ENCODE measurements at regions not wholly inside any gene's neighbourhood (a gene's known extent, or its start where the extent isn't known, plus 50 kb on each side); places are given as distances from the start of the nearest gene placed in this dataset.

GRCh38 chr11:45344028-45344427 is 57.9 kb upstream of the SYT13 start:
- no peak for TF ChIP-seq CTCF (IDR thresholded peaks at IDR 0.05; ENCODE audit: low read depth, low read length)
- no peak for TF ChIP-seq EZH2phosphoT487 (IDR thresholded peaks at IDR 0.05; ENCODE audit: low read depth)

Measured in OCI-LY3 (cell line).